Lung (tissue), 11 donors: ENCODE measurements at regions not wholly inside any gene's neighbourhood (a gene's known extent, or its start where the extent isn't known, plus 50 kb on each side); places are given as distances from the start of the nearest gene placed in this dataset.

Experiments used
- ATAC-seq: fragments of 200-7000 bp; cut with Tn5 transposase; one replicate; pipeline ENCODE4 v1.9.1; 2020; ENCODE audit warnings: moderate number of reproducible peaks; ENCODE audit not compliant: insufficient read depth, low FRiP score
- DNase-seq, 3 donors: peaks; one replicate each; pipeline ENCODE4 v3.0.0-alpha.2; 2013 to 2017
- H3K27ac ChIP-seq, 2 donors: one replicate each; pipeline ENCODE4 v1.5.1; 2013; ENCODE audit warnings: mild to moderate bottlenecking in 2 of 2, moderate library complexity in 2 of 2, control low read depth in 1 of 2, inconsistent platforms in 1 of 2, low read depth in 1 of 2, low read length in 1 of 2
- H3K27me3 ChIP-seq, 3 donors: one replicate each; pipeline ENCODE4 v1.5.1; 2013; ENCODE audit warnings: low read length in 2 of 3; ENCODE audit not compliant: control insufficient read depth in 3 of 3, insufficient read depth in 3 of 3
- H3K36me3 ChIP-seq, 4 donors: one replicate each; pipeline ENCODE4 v1.5.1; 2013; ENCODE audit warnings: low read length in 4 of 4, mild to moderate bottlenecking in 1 of 4, moderate library complexity in 1 of 4; ENCODE audit not compliant: control insufficient read depth in 4 of 4, insufficient read depth in 4 of 4
- H3K4me1 ChIP-seq, 5 donors: one replicate each; pipeline ENCODE4 v1.5.1; 2013; ENCODE audit warnings: low read length in 5 of 5, mild to moderate bottlenecking in 2 of 5, moderate library complexity in 1 of 5; ENCODE audit not compliant: control insufficient read depth in 5 of 5, insufficient read depth in 5 of 5
- H3K4me3 ChIP-seq: one replicate; pipeline ENCODE4 v1.5.1; 2013; ENCODE audit warnings: mild to moderate bottlenecking, control low read depth, moderate library complexity
- H3K9ac ChIP-seq, 2 donors: one replicate each; pipeline ENCODE4 v1.5.1; 2013; ENCODE audit warnings: low read length in 2 of 2, control low read depth in 1 of 2; ENCODE audit not compliant: insufficient read depth in 1 of 2
- H3K9me3 ChIP-seq, 4 donors: one replicate each; pipeline ENCODE4 v1.5.1; 2013; ENCODE audit warnings: low read length in 3 of 4, mild to moderate bottlenecking in 1 of 4, moderate library complexity in 1 of 4; ENCODE audit not compliant: control insufficient read depth in 4 of 4, insufficient read depth in 3 of 4
- WGBS, 2 donors: extraction: QIAGEN DNeasy Blood & Tissue Kit; methylation state at CpG; one replicate each; pipeline ENCODE4 v1.1.7; 2013; 5-methylcytosine and 5-hydroxymethylcytosine counted together
- TF ChIP-seq, protein P1 (sequence below): IDR thresholded peaks from 2 replicates; pipeline ENCODE4 v1.5.1; 2012; ENCODE audit warnings: mild to moderate bottlenecking; ENCODE audit errors: control extremely low read depth, extremely low read depth
- donor health status: control.
- donor health status: control.
- donor health status: Bipolar disorder and iron deficiency.
- donor health status: healthy.
- donor health status: DM: yes; HTN: yes; CAD: no.

DNA sequence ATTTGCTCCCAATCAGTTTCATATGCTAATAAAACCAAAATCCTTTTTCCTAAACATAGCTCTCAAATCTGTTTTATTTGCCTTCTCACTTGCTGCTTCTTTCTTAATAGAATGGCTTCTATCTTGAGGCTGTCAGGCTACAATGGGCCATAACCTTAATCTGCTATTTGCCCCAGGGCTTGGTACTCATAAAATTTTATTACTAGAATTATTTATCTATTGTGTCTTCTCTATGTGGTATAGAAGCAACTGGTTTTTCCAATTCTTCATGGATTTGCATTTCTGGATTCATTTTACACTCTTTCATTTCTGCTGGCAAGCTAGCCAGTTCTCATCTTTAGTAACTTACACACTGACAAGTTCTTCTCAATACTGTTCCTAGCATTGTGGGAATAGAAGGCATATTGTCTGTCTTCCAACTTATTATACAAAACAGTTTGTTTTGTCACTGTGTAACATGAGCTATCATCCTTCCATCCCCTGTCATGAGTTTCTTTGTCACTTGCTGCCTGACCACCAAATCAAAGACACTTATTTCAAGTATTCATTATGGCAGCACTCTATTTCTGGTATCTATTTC lies 96.6 kb upstream of the KCNIP4 start:
- no peak overlapping the region for H3K9ac ChIP-seq
- H3K36me3 ChIP-seq, result no peaks in the 10 kb centered on the region
- DNase-seq (no peak), ATAC-seq (no peak)
- H3K4me1 ChIP-seq, result no peaks in the 10 kb centered on the region
- TF ChIP-seq, protein P1, sequence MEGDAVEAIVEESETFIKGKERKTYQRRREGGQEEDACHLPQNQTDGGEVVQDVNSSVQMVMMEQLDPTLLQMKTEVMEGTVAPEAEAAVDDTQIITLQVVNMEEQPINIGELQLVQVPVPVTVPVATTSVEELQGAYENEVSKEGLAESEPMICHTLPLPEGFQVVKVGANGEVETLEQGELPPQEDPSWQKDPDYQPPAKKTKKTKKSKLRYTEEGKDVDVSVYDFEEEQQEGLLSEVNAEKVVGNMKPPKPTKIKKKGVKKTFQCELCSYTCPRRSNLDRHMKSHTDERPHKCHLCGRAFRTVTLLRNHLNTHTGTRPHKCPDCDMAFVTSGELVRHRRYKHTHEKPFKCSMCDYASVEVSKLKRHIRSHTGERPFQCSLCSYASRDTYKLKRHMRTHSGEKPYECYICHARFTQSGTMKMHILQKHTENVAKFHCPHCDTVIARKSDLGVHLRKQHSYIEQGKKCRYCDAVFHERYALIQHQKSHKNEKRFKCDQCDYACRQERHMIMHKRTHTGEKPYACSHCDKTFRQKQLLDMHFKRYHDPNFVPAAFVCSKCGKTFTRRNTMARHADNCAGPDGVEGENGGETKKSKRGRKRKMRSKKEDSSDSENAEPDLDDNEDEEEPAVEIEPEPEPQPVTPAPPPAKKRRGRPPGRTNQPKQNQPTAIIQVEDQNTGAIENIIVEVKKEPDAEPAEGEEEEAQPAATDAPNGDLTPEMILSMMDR, result no peak
- H3K4me3 ChIP-seq, result no peak overlapping the region
- no peak overlapping the region for H3K27ac ChIP-seq
- peaks cover 0 to 7% (median 0%) of the 10 kb centered on the region in 4 donors for H3K9me3 ChIP-seq
- H3K27me3 ChIP-seq, result no peaks in the 10 kb centered on the region

DNA sequence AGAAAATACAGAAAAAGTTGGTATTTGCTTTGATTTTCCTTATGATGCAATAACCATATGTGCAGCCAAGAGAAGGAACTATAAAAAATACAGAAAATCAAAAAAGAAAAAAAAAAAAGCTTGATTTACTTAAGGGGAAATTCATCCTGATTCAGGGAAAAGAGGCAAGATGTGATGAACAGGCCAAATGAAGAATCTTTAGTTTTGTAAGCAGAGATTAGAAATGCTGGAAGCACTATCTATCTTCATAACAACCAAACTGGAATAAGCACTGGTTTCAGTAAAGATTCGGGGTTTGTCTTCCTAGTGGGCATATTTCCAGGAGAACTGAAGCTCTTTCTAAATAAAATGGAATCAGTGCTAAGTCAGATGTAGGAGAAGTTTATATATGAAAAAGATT lies 82.9 kb upstream of the KCNIP4 start:
- Histone ChIP-seq H3K9ac (no peak overlapping the region), H3K4me1 (no peaks in the 10 kb centered on the region), H3K27ac (no peak overlapping the region), H3K9me3 (peaks cover 0 to 2% (median 0%) of the 10 kb centered on the region in 4 donors), H3K4me3 (no peak overlapping the region), H3K36me3 (no peaks in the 10 kb centered on the region), H3K27me3 (no peaks in the 10 kb centered on the region)
- 64 to 72% methylated on average over 1 of the region's 1 CpG for WGBS, 2 donors
- peak in 1 of 3 donors; percentile 6 for DNase-seq
- ATAC-seq, result no peak
- TF ChIP-seq, protein P1, result no peak

DNA sequence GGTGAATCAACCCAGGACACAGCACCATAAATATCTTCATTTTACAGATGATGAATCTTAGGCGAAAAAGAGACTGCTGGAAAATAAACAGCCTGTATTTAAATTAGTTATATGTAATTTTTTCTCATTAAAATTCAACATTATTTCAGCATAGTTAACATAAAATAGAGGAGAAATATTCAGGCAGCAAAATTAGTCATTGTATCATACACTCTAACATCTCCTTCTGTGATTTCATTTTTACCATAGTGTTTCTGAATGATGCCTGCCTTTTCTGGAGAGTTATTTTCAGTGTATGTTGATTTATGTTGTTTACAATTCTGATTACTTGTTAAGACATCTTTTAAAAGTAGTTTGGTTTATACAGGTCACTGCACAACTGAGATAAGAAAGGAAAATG lies 82.3 kb upstream of the KCNIP4 start:
- no peak overlapping the region for H3K9ac ChIP-seq
- no peak for DNase-seq
- H3K27ac ChIP-seq, result no peak overlapping the region
- ATAC-seq, result no peak
- 74 to 83% methylated on average over 1 of the region's 1 CpG for WGBS, 2 donors
- peaks cover 0 to 2% (median 0%) of the 10 kb centered on the region in 4 donors for H3K9me3 ChIP-seq
- TF ChIP-seq, protein P1, result no peak
- H3K27me3 ChIP-seq, result no peaks in the 10 kb centered on the region
- H3K4me3 ChIP-seq, result no peak overlapping the region
- no peaks in the 10 kb centered on the region for H3K4me1 ChIP-seq
- H3K36me3 ChIP-seq, result no peaks in the 10 kb centered on the region

DNA sequence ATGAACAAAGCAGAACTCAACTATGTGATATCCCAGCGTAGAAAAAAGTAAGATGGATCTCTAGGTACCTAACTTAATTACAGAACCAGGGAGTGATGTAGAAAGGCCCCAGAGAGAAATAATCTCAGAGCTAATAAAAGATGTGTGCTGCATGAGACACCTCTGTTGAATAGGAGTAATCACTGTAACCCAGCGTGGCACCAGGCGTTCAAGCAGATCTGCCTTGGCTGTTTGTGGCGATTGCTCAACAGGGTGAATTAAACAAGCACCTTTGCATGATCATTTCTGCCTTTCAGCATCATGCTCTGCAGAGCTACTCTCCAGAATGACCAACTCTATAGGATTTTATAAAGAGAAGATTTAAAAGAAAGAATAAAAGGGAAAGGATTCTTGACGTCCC lies 81.7 kb upstream of the KCNIP4 start:
- no peak overlapping the region for H3K27ac ChIP-seq
- TF ChIP-seq, protein P1, result no peak
- H3K4me1 ChIP-seq, result no peaks in the 10 kb centered on the region
- no peak overlapping the region for H3K9ac ChIP-seq
- peaks cover 0 to 2% (median 0%) of the 10 kb centered on the region in 4 donors for H3K9me3 ChIP-seq
- H3K36me3 ChIP-seq, result no peaks in the 10 kb centered on the region
- H3K4me3 ChIP-seq, result no peak overlapping the region
- ATAC-seq (no peak), DNase-seq (no peak)
- H3K27me3 ChIP-seq, result no peaks in the 10 kb centered on the region
- WGBS, 2 donors, result 77% methylated on average over 5 of the region's 5 CpGs
